Stimulated activated CD8-positive, alpha-beta memory T cell treated with anti-CD3 and anti-CD28 coated beads, Interleukin-7, amount 100 ng/mL, for 48 hours (primary cell): ENCODE measurements at regions not wholly inside any gene's neighbourhood (a gene's known extent, or its start where the extent isn't known, plus 50 kb on each side); places are given as distances from the start of the nearest gene placed in this dataset.
"Not testable (repeated sequence)": the region's sequence is repeated elsewhere in the genome, so short reads cannot be mapped to it uniquely, and the experiment has no call there.

Experiments used
- DNase-seq, 2 donors: peaks; one replicate each; pipeline ENCODE4 v3.0.0-alpha.2; 2020; ENCODE audit warnings: low read depth in 1 of 2; ENCODE audit errors: extremely low read depth in 1 of 2

DNA sequence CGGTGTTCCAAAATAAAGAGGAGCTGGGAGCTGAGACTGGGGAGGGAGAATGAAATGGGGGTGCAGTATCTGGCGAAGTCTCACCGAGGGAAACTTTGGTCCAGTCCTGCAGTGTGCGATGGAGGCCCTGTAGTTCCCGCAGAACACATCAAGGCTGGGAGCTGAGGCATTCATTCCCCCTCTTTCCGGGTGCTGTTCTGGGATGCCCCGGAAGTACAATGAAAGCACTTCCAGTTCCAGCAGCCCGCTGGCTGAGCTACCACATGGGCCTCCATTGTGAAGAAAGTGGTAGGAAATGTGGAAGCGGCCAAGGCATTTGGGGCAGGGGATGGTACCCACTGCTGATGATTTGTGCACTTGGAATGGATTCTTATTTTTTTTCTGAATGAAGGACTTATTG lies 560.7 kb downstream of the GLRX3 start:
- no peak for DNase-seq

DNA sequence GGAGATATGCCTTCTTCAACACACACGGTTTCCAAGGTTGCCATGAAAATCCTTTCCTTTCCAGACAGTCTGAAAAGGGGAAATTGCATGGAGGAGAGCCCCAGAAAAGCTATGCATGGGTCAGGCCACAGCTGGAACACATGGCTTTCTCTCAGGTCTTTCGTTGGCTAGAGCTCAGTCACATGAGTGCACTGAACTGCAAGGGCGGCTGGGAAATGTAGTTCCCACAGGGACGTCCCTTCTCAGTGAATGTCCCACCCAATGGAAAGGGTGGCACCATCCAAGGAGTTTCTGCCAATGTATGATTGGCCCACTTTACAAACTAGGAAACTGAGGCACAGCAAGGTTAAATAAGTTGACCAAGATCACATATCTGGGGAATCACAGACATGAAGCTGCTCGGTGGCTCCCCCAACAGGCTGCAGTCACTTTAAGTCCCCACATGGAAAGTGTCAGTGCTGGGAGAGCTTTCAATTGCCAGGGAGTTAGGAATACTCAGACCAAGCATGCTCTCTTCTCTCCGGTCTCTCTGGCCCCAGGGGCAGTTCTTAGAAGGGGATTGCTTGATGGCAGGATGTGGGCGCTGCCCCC lies 571.3 kb downstream of the GLRX3 start:
- no peak for DNase-seq

DNA sequence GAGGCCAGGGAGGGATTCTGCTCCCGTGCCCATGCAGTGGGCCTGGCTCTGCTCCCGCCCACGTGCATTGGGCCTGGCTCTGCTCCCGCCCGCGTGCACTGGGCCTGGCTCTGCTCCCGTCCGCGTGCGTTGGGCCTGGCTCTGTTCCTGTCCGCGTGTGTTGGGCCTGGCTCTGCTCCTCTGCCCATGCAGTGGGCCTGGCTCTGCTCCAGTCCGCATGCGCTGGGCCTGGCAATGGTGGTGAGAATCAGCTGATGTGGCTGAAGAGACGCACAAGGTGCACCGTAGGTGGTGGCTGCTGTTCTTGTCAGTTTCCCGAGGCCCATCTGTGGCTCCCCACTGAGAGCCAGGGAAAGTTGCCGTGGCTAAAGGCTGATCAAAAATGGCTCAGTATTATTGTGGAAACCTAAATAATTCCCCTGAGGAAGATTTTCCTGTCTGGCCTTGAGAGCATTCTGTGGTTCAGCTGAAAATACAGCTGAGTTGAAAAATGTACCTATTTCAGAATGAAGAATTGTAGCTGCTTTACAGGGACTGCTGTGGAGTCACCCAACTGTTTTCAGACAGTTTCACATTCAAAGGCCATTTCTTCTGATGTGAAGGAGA lies 572.4 kb downstream of the GLRX3 start:
- no peak for DNase-seq

DNA sequence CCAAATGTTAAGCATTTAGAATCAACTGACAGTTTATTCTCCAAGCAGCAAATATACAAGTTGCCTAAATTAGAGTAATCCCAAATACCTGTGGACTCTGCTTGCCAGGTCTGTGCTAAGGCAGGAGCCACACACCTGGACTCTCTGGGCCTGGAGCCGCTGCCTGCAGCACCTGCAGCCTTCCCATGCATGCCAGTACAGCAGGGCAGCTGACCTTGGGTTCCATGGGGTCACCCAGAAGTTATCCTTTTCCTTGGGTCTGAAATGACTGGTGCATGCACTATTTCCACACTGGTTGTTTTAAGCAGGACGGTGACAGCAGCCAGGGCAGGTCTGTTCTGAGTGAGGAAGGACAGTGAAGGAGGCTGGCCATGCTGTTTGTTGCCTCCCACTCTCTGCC lies 573.2 kb downstream of the GLRX3 start:
- DNase-seq: no peak

DNA sequence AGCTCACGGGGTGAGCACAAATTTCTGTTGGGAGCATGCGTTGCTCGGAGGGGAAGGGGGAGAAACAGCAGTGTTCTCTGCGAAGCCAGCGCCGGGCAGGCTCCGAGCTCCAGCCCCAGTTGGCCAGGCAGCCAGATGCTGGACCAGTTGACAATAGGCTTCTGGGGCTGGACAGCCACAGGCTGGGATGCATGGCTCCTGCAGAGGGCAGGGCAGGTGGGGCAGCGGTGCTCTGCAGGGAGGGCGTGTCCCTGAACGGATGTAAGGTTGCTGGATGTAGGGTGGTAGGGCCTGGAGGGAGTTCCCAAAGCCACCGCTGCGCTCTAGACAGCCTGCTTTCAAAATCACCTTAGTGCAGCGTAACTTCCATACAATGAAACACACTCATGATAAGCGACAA lies 574.9 kb downstream of the GLRX3 start:
- no peak for DNase-seq

DNA sequence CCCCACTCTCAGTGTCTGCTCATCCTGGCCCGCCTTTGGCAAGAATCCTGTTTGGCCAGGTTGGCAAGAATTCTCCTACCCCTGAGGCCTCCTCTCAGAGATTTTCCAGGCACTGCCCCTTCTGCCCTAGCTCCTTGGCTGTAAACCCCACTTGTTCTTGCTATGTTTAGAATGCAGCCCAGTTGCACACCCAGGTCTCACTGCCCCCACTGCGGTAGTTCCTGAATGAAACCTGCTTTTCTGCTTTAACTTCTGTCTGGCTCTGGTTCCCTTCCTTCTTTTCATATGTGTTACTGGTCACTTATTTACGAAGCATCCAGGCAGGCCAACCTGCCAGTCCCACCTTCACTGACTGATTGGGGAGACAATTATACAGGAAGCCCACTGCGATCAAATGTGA lies 576.9 kb downstream of the GLRX3 start:
- DNase-seq: no peak

DNA sequence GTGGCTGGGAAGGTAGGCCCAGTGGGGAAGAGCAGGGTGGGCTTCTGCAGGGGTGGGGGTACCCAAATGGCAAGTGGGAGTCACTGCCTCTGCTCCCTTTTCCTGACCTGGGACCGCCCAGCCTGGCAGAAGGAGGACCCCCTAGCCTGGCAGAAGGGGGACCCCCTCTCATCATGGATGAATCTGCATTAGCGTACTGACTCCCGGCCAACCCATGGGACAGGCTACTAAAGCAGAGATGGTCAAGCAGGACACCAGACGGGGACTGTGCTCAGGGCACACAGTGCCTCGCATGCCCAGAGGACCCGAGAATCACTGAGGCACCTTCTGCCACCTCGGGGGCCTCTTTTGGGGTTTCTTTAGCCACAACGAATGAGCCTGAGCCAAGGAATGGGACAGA lies 577.5 kb downstream of the GLRX3 start:
- no peak for DNase-seq

DNA sequence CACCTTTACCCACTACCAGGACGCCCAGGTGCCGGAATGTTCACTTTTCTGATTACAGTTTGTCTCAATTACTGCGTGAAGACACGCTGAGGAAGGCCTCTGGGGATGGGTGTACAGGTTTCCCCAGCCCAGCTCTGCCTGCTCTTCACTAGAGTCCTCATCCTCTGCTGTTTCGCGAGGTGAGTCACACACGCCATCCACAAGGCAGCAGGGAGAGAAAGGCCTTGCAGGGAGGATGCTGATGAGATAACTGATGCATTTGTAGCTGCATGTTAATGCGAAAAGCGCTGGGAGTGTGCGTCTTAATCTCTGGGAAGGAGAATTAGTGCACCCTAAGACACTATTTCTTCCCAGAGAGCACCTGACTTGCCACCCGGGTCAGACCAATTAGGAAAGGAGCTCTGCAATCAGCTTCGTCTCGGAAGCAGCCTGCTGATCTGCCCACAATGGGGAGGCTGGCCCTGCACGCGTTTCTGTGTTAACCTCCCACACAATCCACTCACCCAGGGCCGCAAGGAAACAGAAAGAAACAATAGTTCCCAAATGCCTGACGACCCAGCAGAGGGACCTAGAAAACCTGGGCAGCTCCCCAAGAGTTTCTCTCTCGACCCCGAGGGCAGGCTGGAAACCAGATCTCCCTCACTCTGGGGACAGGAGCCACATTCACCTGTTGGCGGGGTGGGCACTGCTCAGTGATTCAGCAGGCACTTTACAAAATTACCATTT lies 578.7 kb downstream of the GLRX3 start:
- no peak for DNase-seq

DNA sequence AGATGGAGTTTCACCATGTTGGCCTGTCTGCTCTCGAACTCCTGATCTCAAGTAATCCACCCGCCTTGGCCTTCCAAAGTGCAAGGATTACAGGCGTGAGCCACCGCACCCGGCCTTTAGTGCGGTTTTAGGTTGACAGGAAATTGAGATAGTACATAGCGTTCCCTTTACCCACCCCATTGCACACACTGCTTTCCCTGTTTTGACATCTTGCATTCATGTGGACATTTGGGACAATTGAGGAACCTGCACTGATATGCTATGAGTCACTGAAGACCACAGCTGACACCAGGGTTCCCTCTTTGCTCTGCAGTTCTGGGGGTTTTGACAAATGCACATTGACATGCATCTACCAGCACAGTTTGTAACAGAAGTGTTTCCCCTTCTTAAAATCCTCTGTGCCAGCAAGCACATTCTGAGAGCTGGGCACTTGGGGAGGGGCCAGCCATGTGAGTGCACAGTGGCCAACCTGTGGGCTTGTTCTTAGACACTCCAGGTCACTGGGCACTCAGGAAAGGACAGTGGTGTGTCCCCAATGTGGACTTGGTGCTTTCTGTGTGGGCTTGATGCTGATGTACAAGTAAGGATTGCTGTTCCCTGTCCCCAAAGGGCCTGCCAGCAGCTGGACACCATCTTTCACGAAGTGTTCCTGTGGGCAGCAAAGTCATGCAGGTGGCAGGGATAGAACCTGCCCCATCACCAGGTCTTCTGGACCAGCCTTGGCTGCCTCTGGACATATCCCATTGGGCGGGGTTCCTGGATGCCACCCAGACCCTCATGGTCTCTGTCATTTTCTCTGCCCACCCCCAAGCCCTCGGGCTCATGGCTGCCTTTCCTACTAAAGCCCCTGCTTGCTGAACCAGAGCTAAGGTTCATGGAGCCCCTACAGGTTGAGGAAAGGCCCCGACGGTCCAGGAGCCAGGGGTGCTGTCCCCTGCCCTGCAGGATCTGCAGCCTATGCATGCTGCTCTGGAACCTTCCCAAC lies 579.8 kb downstream of the GLRX3 start:
- DNase-seq: no peak

DNA sequence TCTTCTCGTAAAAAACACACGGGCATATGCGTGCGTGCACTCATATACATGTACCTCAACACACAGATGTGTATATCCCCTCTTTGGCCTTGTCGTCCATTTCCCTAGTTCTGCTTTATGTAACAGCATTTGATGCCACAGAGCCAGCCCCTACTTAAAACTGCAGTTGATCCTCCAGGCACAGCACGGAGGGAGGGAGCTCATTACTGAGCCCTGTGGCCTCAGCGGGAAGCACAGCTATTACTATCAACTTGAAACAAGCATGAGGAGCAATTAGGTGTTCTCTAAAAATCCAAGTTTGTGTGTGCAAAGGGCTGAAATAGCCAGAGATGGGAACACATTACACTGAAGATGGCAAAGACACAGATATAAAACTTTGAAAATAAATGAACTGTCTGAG lies 580.9 kb downstream of the GLRX3 start:
- no peak for DNase-seq

DNA sequence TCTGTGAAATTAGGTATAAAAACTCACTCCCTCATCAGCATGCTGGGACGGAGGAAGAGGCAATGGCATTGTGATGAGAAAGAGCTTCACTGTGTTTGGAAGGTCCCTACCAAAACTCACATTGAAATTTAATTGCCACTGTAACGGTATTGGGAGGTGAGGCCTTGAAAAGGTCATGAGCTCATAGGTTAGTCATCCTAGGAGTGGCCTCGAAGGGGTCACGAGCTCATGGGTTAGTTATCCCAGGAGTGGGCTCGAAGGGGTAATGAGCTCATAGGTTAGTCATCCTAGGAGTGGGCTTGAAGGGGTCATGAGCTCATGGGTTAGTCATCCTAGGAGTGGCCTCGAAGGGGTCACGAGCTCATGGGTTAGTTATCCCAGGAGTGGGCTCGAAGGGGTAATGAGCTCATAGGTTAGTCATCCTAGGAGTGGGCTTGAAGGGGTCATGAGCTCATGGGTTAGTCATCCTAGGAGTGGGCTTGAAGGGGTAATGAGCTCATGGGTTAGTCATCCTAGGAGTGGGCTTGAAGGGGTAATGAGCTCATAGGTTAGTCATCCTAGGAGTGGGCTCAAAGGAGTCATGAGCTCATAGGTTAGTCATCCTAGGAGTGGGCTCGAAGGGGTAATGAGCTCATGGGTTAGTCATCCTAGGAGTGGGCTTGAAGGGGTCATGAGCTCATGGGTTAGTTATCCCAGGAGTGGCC lies 582.7 kb downstream of the GLRX3 start:
- not testable (repeated sequence) for DNase-seq

DNA sequence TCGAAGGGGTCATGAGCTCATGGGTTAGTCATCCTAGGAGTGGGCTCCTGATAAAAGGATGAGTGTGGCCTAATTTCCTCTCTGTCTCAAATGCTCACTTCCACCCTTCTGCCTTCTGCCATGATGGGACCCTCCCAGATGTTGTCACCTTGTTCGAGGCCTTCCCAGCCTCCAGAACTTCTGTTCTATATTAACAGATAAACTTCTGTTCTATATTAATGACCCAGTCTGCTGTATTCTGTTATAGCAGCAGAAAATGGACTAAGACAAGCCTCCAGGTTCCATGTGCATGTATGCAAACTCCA lies 583.2 kb downstream of the GLRX3 start:
- no peak for DNase-seq

DNA sequence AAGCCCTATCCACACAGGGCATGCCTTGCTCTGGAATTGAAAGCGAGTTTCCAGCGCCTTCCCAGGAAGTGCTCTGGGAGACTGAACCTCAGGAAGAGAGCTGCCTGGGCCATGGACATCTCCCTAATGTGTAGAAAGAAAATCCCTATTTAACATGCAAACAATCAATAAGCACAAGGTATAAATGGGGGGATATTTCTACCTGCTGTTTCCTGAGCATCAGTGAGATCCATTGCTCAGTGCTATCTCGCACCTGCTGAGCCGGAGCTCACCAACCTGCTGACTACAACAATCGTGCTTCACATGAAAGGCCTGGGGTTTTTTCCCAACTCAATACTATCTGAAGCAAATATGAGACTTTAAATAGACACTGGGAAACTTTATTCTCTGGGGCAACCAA lies 584.0 kb downstream of the GLRX3 start:
- no peak for DNase-seq

DNA sequence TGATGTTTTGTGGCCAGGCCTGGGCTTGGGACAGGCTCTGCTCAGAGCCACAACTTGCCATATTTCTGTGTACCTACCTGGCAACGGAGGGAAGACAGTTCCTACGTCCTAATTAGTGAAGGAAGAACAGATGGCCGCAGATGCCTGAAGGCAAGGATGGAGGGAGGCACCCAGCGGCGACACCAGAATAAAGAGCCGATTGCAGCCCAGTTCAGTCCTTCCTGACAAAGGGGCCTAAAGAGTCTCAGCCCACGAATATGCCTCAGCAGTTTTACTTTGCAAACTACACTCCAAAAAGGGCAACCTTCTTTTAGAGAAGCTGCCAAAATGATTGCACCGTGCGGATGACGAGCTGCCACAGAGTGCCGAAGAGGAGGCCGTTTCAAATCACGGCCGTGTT lies 585.8 kb downstream of the GLRX3 start:
- no peak for DNase-seq

DNA sequence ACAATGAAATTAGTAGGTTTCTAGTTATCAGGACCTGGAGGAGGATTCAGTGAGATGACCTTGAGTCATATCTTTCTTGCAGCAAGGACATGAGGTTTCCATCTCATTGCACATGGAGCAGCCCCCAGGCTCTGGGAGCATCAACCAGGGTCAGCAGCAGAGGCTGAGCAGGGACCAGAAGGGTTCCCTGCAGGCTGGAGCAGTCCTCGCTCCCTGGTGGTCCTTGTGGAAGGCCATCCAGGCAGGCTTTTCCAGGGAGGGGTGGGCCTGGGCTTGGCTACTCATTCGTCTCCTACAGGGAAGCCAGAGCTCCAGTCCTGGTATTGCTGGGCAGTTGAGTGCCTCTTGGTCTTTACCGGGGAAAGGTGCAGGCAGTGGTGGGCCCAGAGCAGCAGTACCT lies 587.5 kb downstream of the GLRX3 start:
- DNase-seq: no peak

DNA sequence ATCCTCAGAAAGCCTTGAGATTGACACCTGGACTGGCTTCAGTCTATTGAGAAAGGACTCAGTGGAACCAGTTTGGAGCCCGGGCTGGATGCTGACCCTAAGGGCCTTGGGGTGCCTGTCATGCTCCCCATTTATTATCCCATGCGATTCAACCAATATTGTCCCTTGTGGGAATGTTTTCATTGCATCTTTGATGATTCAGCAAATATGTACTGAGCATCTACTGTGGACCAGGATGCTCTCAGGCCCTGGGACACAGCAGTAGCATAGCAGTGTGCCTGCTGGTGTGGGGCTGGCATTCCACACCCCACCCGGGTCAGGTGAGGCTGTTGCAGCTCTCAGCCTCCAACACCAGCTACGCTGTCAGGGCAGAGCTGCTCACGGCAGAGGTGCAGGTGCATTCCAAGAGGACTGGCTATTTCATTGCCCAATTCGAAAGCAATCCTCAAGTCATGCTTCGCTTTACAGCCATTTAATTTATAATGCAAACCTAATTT lies 586.0 kb downstream of the TCERG1L start:
- DNase-seq: no peak

DNA sequence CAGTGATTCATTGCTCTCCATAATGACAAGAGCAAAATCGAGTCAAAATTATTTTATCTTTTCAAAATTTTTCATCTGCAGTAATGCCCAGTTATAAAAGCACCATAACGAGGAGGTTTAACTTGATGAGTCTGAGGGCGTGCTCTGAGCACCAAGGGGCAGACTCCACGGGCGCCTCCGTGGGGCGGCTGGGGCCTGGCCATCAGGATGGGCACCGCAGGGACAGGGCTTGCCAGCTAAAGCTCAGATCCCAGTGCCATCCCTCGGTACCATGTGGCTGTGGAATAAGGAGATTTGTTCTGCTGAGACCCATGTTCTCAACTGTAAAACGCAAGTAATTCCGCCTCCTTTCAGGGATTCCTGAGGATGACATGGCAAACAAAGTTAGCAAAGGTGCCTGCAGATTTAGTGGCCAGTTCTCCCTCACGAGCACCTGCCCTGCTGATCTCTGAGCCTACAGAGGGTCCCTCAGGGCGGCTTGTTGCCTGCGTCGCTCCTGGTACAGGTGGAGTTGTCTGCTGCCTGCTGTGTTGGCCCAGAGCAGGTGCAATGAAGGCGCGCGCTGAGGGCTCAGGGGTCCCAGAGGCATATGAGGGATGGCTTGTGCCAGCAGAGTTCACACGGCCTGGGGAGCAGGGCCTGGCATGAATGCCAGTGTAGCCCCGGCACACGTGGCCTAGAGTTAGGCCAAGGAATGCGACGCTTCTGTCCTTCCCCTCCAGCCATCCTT lies 584.4 kb downstream of the TCERG1L start:
- DNase-seq: no peak

DNA sequence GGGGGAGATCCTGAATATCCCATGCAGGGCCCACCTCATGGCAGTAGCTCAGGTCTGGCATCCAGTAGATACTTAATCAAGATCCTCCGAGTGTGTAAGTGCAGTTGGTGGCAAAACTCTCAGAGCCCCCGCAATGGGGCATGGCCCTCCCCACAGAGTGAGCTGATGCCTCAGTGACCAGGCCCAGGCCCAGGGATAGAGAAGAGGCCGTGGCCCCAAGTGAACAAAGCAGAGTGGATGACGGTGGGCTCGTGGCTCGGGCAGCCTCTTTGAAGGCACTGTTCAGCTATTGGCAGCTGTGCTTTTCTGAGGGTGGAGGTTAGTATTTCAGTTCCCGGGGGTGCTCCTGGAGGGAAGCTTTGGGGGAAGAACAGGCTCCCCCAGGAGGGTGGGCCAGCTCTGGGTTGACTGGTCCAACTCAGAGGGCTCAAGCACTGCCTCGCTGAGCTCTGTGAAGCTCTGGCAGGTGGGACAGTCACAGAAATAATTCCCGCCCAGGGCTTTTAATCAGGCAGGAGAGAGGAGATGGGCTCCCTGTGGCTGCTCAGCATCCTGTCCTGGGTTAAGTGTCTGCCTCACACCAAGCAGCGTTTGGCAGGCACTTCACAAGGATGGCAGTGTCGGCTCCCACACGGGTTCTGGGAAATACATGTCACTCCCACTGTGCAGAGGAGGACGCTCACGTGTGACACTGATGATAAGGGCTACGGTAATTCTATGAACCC lies 583.6 kb downstream of the TCERG1L start:
- DNase-seq: no peak

DNA sequence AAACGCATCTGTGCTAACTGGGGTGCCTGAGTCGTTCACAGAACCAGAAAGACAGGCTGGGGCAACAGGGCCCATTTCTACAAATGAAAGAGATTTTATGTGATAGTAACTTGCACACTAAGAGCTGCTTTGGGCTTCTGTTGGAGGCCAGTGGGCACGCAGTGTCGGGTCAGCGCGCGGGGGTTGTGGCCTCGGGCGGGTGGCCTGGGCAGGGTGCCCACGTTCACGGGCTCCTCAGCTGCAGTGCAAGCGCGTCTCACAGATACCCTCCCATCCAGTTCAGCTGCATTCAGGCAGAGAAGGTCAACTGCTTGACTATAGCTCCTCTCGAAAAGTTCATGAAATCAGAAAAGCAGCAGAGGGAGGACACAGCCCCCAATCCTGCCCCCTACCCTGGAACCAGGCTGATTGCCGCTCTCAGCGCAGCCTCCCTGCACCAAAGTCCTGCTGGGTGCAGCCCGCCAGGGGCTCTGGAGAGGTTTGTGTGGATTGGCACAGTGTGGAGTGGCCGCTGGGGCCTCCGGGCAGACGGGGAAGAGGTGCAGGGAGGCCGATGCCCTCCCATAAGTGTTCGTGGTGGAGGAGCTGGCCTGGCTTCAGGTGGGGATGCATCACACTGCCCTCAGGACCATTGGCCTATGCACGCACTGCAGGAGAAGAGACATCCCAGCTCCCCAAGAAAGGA lies 582.8 kb downstream of the TCERG1L start:
- no peak for DNase-seq
